AG09319 (cell line): ENCODE measurements at regions not wholly inside any gene's neighbourhood (a gene's known extent, or its start where the extent isn't known, plus 50 kb on each side); places are given as distances from the start of the nearest gene placed in this dataset.

ENCODE experiments used
- DNase-seq: peaks from one replicate; pipeline ENCODE4 v3.0.0-alpha.2; 2010; ENCODE audit warnings: low read depth; ENCODE audit errors: extremely low read depth
- TF ChIP-seq, protein P1 (sequence below): IDR thresholded peaks from 2 replicates; pipeline ENCODE4 v1.5.1; 2011; ENCODE audit warnings: low read depth, mild to moderate bottlenecking, inconsistent platforms, low read length, moderate library complexity

DNA sequence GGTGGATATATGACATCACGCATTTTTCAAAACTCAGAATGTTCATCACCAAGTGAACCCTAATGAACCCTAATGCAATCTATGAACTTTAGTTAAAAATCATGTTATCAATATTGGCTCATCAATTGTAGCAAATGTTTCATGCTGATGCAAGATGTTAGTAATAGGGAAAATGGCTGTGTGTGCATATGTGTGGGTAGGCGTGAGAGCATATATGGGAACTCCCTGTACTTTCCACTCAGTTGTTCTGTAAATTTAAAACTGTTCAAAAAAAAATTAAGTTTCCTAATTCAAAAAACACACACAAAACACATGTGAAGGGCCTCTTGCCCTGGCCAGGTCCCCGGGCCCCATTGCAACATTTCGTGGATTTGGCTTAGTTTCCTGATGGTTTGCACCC is 89.7 kb upstream of the PROK2 start:
- no peak for DNase-seq
- TF ChIP-seq, protein P1, sequence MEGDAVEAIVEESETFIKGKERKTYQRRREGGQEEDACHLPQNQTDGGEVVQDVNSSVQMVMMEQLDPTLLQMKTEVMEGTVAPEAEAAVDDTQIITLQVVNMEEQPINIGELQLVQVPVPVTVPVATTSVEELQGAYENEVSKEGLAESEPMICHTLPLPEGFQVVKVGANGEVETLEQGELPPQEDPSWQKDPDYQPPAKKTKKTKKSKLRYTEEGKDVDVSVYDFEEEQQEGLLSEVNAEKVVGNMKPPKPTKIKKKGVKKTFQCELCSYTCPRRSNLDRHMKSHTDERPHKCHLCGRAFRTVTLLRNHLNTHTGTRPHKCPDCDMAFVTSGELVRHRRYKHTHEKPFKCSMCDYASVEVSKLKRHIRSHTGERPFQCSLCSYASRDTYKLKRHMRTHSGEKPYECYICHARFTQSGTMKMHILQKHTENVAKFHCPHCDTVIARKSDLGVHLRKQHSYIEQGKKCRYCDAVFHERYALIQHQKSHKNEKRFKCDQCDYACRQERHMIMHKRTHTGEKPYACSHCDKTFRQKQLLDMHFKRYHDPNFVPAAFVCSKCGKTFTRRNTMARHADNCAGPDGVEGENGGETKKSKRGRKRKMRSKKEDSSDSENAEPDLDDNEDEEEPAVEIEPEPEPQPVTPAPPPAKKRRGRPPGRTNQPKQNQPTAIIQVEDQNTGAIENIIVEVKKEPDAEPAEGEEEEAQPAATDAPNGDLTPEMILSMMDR: no peak

DNA sequence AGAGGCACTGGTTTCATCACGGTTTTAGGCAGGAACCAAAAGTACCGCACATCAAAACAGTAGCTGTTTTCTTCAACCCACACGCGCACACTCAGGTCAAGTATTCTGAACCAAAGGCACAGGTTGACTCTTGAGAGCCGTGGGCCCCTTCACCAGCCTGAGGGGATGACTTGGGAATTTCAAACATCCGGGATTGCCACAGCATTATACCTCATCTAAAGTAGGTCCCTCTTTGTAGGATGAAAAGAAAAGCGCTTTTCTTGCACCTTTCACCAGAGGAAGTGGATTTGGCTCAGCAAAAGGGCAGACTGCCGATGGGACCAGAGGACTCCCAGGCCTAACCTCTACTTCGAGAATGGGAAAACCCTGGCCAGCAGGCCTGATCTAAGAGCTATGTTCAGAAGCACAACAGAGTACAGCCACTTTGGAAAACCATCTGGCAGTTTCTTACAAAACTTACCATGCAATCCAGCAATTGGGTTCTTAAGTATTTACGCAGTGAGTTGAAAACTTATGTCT is 88.2 kb upstream of the PROK2 start:
- DNase-seq: no peak
- TF ChIP-seq, protein P1: no peak

DNA sequence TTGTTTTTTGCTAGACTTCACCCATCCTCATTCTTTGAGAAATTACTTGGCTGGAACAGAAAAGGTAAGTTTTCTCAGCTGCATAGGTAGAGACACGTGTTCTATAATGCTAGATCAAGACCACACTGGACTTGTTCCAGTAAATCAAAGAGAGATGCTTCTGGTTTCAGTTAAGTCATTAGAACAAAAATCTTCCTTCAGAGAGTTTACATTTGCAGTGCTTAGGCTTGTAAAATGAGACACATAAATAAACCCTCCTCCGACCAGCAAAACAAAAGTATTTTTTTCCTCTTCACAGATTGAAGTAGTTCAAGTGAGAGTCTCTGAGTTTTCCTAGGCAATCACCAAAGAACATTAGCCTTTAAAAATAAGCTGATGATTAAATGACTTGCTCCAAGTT is 87.3 kb upstream of the PROK2 start:
- peak; percentile 12 for DNase-seq
- TF ChIP-seq, protein P1: no peak

DNA sequence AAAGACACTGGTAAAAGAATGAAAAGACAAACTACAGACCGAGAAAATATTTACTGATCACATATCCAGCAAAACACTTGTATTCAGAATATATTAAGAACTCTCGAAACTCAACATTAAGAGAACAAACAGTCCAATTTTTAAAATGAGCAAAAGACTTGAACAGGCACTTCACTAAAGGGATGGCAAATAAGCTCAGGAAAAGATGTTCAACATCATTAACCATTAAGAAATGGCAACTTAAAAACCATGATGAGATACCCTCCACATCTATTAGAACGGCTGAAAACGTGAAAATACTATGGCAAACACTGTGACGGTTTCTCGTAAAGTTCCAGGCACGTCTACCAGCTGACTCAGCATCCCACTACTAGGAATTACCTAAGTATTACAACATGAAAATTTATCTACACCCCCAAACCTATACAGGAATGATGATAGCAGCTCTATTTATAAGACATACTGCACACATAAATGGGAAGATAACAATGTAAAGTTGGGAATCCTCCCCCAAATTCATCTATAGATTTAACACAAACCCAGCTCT is 86.1 kb upstream of the PROK2 start:
- no peak for DNase-seq
- TF ChIP-seq, protein P1: no peak

DNA sequence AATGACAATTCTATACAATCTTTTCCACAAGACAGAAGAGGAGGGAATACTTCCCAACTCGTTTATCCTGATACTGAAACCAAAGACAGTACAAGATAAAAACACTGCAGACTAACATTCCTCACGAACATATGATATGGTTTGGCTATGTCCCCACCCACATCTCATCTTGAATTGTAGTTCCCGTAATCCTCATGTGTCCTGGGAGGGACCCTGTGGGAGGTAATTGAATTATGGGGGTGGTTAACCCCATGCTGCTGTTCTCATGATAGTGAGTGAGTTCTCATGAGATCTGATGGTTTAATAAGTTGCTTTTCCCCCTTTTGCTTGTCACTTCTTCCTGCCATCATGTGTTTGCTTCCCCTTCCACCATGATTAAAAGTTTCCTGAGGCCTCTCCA is 83.9 kb upstream of the PROK2 start:
- TF ChIP-seq, protein P1: no peak
- DNase-seq: no peak

DNA sequence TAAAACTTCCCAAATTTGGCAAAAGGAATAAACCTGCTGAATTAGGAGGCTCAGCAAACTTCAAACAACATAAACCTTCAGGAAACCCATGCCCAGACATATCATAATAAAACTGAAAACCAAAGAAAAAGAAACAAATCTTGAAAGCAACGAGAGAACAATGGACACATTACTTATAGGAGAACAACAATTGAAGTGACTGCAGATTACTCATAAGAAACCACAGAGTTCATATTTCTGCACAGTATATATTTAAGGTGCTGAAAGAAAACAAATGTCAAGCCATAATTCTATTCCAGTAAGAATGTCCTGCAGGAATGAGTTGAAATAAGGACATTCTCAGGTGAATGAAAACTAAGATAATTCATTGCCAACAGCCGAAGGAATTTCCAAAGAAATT is 80.8 kb upstream of the PROK2 start:
- DNase-seq: no peak
- TF ChIP-seq, protein P1: no peak

DNA sequence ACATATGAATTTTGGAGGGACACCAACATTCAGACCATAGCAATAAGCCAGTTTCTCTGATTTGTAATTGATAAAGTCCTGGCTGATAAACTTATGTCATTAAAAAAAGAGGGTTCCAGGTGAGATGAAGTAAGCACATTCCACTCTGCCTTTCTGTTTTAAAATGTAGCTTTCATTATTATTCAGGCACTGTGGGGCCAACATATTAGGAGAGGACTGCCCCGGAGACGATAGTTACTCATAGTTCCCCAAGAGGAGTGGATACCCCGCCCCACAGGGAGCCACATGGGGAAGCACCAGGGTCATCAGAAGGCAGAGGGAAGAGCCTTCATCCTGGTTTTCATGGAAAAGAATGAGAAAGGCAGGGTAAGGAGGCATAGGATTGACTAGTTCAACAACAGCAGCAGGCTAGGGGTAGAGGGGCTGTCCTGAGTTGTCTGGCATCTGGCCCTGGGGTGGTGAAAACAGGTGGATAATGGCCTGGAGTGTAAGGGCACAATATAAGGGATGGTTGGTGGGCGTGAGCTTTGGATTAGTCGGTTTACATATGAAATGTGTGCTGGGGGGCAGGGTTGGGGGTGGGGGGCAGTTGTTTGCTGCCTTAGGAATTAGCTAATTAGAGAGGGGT is 78.7 kb upstream of the PROK2 start:
- TF ChIP-seq, protein P1: no peak
- DNase-seq: no peak
